PC-9 (cell line): ENCODE measurements at regions not wholly inside any gene's neighbourhood (a gene's known extent, or its start where the extent isn't known, plus 50 kb on each side); places are given as distances from the start of the nearest gene placed in this dataset.
A peak's percentile ranks its signal among the peaks of the same experiment; 100 is the strongest.

ENCODE experiments used
- BruUV-seq: library from RNA; stranded (reverse); fragments of 400-500 nt; replicated peaks from 2 replicates; lab custom pipeline; 2021; lab: Mats Ljungman, UMichigan
- CTCF ChIA-PET: fragments of 300-600 bp; sonication (Branson Sonifier 250); formaldehyde crosslinking; loops from one replicate; lab custom pipeline; 2022; ENCODE audit warnings: antibody characterized with exemption; lab: Charles Lee
- POLR2A ChIA-PET: fragments of 300-600 bp; sonication (Branson Sonifier 250); formaldehyde crosslinking; loops from one replicate; lab custom pipeline; 2022; ENCODE audit warnings: antibody characterized with exemption; ENCODE audit not compliant: unreplicated experiment; lab: Charles Lee
- DNase-seq, 2 experiments: peaks; one replicate each; pipeline versions ENCODE4 v3.0.0 to v3.0.0-alpha.2; 2015 to 2022; ENCODE audit warnings: mixed read lengths in 1 of 2
- H2AFZ ChIP-seq: fragments of 200-600 bp; sonication (generic); 2 replicates; pipeline ENCODE4 v1.8.1; 2017; ENCODE audit warnings: antibody characterized with exemption
- H3F3A ChIP-seq: fragments of 200-600 bp; sonication (generic); 2 replicates; pipeline ENCODE4 v1.8.1; 2017; ENCODE audit warnings: antibody characterized with exemption, mild to moderate bottlenecking, low read depth; ENCODE audit not compliant: insufficient read depth
- H3K27ac ChIP-seq: fragments of 200-600 bp; sonication (generic); 2 replicates; pipeline ENCODE4 v1.6.1; 2016; ENCODE audit warnings: mixed run types
- H3K27me3 ChIP-seq: fragments of 200-600 bp; sonication (generic); 2 replicates; pipeline ENCODE4 v1.6.1; 2016; ENCODE audit warnings: low read depth, mixed run types; ENCODE audit not compliant: insufficient read depth
- H3K36me3 ChIP-seq: fragments of 200-600 bp; sonication (generic); 2 replicates; pipeline ENCODE4 v1.6.1; 2016; ENCODE audit warnings: low read depth, mixed run types
- H3K4me1 ChIP-seq: fragments of 200-600 bp; sonication (generic); replicated peaks from 2 replicates; pipeline ENCODE4 v1.6.1; 2016; ENCODE audit warnings: mixed run types; ENCODE audit not compliant: insufficient read depth
- H3K4me2 ChIP-seq: fragments of 200-600 bp; sonication (generic); 2 replicates; pipeline ENCODE4 v1.6.1; 2017; ENCODE audit warnings: mixed run types
- H3K4me3 ChIP-seq: fragments of 200-600 bp; sonication (generic); 2 replicates; pipeline ENCODE4 v1.6.1; 2016; ENCODE audit warnings: mixed run types
- H3K79me2 ChIP-seq: fragments of 200-600 bp; sonication (generic); 2 replicates; pipeline ENCODE4 v1.6.1; 2017; ENCODE audit warnings: low read depth, mixed run types
- H3K9me2 ChIP-seq: fragments of 200-600 bp; sonication (generic); 2 replicates; pipeline ENCODE4 v1.8.1; 2017; ENCODE audit warnings: mild to moderate bottlenecking; ENCODE audit not compliant: insufficient read depth
- H3K9me3 ChIP-seq: fragments of 200-600 bp; sonication (generic); 2 replicates; pipeline ENCODE4 v1.8.1; 2016; ENCODE audit warnings: low read depth; ENCODE audit not compliant: insufficient read depth
- H4K20me1 ChIP-seq: fragments of 200-600 bp; sonication (generic); 2 replicates; pipeline ENCODE4 v1.8.1; 2017; ENCODE audit not compliant: insufficient read depth
- CTCF ChIP-seq: fragments of 200-600 bp; sonication (generic); conservative IDR thresholded peaks from 2 replicates; pipeline ENCODE4 v1.6.1; 2017; ENCODE audit warnings: mixed run types, antibody characterized with exemption, mild to moderate bottlenecking, moderate library complexity
- EZH2 ChIP-seq: fragments of 200-600 bp; sonication (generic); IDR thresholded peaks from 2 replicates; pipeline ENCODE4 v1.8.0; 2017; ENCODE audit warnings: antibody characterized with exemption, low read depth
- intact Hi-C: fragments of 100-400 bp; cut with micrococcal nuclease; formaldehyde crosslinking; loops from one replicate; pipeline ENCODE4 v1.10.0; 2022; ENCODE audit not compliant: unreplicated experiment

DNA sequence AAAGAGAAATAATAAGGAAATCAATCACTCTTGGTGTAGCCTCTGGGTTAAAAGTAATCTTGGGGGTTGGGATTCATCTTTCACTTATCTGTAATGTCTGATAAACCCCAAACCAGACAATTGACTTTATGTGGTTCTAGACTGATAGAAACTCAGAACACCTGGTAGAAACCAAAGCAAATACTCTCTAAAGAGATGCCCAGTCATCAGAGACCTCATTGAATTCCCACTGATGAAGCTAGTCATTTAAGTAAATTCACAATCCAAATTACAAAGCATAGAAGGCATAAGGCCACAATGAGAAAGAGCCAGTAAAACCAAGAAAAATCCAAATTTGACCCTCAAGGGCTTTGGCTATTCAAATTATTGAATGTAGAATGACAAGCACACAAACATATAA, 250.6 kb downstream of the MBNL1 start:
- no peak overlapping the region for H2AFZ ChIP-seq
- no peaks in the 10 kb centered on the region for H3K9me3 ChIP-seq
- no peak overlapping the region for H3K4me3 ChIP-seq
- no TSS peak for BruUV-seq
- DNase-seq = no peak
- no peaks in the 10 kb centered on the region for H3K4me1 ChIP-seq
- H3K27ac ChIP-seq = no peak overlapping the region
- intact Hi-C loops = no loop called here
- no peaks in the 10 kb centered on the region for H3K27me3 ChIP-seq
- H3K4me2 ChIP-seq = no peak overlapping the region
- POLR2A ChIA-PET = no interaction called here
- no peaks in the 10 kb centered on the region for H3F3A ChIP-seq
- CTCF ChIA-PET = no interaction called here
- no peaks in the 10 kb centered on the region for H3K79me2 ChIP-seq
- H3K36me3 ChIP-seq = no peaks in the 10 kb centered on the region
- TF ChIP-seq EZH2 = no peak
- no peak for TF ChIP-seq CTCF
- H3K9me2 ChIP-seq = no peaks in the 10 kb centered on the region
- no peaks in the 10 kb centered on the region for H4K20me1 ChIP-seq

DNA sequence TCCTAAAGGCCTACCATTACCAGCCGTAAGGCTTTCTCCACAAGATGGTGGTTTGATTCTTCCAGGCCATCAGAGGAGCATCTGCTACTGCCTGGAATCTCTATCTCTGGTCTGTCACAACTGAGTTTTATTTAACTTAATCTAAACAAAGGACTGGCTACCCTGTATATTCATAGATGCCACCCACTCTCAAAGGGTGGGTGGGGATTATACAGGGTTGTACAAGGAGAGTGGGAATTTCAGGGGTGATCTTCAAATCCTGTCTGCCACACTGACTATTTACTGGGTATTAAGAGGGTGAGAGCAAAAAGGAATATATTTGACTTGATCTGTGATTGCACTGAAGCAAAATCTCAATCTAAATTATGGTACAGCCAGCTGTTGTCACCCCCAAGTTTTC, 253.3 kb downstream of the MBNL1 start:
- Histone ChIP-seq H3K9me2 (no peaks in the 10 kb centered on the region), H3K4me3 (no peak overlapping the region), H3K36me3 (no peaks in the 10 kb centered on the region), H3K4me2 (no peak overlapping the region), H3K4me1 (no peaks in the 10 kb centered on the region), H3K79me2 (no peaks in the 10 kb centered on the region), H4K20me1 (no peaks in the 10 kb centered on the region), H3K27me3 (no peaks in the 10 kb centered on the region), H3F3A (no peaks in the 10 kb centered on the region), H3K27ac (no peak overlapping the region), H2AFZ (no peak overlapping the region), H3K9me3 (no peaks in the 10 kb centered on the region)
- DNase-seq = no peak
- BruUV-seq = no TSS peak
- intact Hi-C loops = loop anchor here (5.0 kb wide), 1 partner anchor 1085 kb away; no protein-coding TSS in a partner anchor
- ChIA-PET CTCF (interaction anchor here (0.7 kb wide), 1 partner anchor 347 kb away, joined by 13 read pairs; no protein-coding TSS in a partner anchor), POLR2A (no interaction called here)
- TF ChIP-seq CTCF (no peak), EZH2 (no peak)

GRCh38 chr3:152524198-152525140, 255.7 kb downstream of the MBNL1 start:
- no peaks in the 10 kb centered on the region for H3K79me2 ChIP-seq
- intact Hi-C loops = loop anchor here (5.0 kb wide), 1 partner anchor 1087 kb away; no protein-coding TSS in a partner anchor
- CTCF ChIA-PET = interaction anchor here (0.6 kb wide), 2 partner anchors 72 to 865 kb away, joined by 3 read pairs; no protein-coding TSS in a partner anchor

More at GRCh38 chr3:152524198-152525140, 255.7 kb downstream of the MBNL1 start:
- TF ChIP-seq EZH2 (no peak), CTCF (peak; percentile 95)
- BruUV-seq = no TSS peak
- H3K4me1 ChIP-seq = no peaks in the 10 kb centered on the region
- H3F3A ChIP-seq = no peaks in the 10 kb centered on the region
- peak in 1 of 2 experiments; percentile 18 for DNase-seq
- H3K36me3 ChIP-seq = no peaks in the 10 kb centered on the region
- no peak overlapping the region for H3K27ac ChIP-seq
- H3K27me3 ChIP-seq = no peaks in the 10 kb centered on the region
- POLR2A ChIA-PET = interaction anchor here (0.6 kb wide), 1 partner anchor 49 kb away, joined by 25 read pairs; no protein-coding TSS in a partner anchor
- no peaks in the 10 kb centered on the region for H3K9me3 ChIP-seq
- H3K4me2 ChIP-seq = no peak overlapping the region
- H3K9me2 ChIP-seq = no peaks in the 10 kb centered on the region
- no peaks in the 10 kb centered on the region for H4K20me1 ChIP-seq
- H3K4me3 ChIP-seq = no peak overlapping the region
- H2AFZ ChIP-seq = no peak overlapping the region
